ENCODE measurements at regions not wholly inside any gene's neighbourhood (a gene's known extent, or its start where the extent isn't known, plus 50 kb on each side); places are given as distances from the start of the nearest gene placed in this dataset.
"Not testable (repeated sequence)": the region's sequence is repeated elsewhere in the genome, so short reads cannot be mapped to it uniquely, and the experiment has no call there.

GRCh38 chr19:34620134-34620533, 56.8 kb downstream of the SCGB2B2 start:
- DNase-seq = not testable (repeated sequence)

GRCh38 chr19:34618410-34618809, 58.5 kb downstream of the SCGB2B2 start:
- DNase-seq = no peak

GRCh38 chr19:34617996-34618395, 59.0 kb downstream of the SCGB2B2 start:
- not testable (repeated sequence) for DNase-seq

- no peak for DNase-seq
Observed at GRCh38 chr19:34603003-34603402, 74.0 kb downstream of the SCGB2B2 start.

- no peak for DNase-seq
Observed at GRCh38 chr19:34601071-34601470, 75.9 kb downstream of the SCGB2B2 start.

GRCh38 chr19:34600366-34600765, 76.6 kb downstream of the SCGB2B2 start:
- no peak for DNase-seq

DNA sequence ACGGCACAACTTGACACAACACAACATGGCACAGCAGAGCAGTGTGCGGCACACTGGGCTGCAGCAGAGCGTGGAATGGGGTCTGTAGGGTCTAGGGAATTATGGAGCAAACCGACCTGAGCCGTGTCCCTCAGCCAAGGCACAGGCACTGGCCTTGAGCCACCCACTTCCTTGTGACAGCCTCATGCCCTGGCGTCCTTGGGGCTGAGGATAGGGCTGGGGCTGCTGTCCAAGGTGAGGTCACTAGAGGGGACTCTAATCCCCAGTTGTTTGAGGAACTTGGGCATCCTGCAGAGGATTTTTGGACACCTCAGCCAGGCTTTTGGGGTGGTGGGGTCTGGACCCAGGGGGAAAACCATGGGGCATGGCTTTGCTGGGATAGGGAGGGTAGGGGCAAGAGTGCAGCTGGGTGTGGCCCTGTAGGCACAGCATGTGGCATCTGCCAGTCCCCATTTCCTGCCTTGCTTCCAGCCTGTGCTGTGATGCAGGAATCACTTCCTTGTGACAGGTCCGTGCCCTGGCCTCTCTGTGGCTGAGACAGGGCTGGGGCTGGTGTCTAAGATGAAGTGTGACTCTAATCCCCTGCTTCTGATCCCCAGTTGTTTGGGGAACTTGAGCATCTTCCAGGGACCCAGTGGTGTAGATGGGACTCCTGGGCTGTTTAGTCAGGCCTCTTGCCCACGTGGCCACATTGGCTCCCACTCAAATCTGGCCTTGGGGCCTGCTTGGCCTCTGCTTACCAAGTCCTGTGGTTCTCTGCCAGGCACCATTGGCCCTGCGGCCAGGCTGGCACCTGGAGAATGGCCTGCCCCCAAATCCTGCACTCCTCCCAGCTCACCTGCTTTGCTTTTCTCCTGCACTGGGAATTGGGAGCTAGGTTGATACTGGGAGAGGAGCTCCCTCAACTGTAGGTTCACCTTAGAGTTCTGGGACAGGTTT, 78.5 kb downstream of the SCGB2B2 start:
- DNase-seq = no peak

DNA sequence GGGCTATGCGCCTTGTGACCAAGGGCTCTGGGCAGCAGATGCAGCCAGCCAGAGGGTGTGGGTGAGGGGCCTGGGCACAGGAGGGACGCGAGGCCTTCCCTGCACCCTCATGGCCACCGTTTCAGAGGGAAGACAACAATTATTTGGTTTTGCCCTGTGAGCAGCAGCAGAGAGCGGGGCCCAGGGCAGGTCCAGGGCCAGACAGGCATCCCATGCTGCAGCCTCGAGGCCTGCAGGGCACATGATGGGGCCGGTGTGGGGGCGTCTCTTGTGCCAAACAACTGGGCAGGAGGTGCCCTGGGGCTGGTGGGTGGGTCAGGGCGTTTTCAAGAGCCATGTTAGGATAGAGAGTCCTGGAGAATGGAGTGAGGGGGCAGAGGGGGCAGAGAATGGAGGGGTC, 79.4 kb downstream of the SCGB2B2 start:
- DNase-seq = no peak

- no peak for DNase-seq
Observed at GRCh38 chr19:34596989-34597388, 80.0 kb downstream of the SCGB2B2 start.

DNA sequence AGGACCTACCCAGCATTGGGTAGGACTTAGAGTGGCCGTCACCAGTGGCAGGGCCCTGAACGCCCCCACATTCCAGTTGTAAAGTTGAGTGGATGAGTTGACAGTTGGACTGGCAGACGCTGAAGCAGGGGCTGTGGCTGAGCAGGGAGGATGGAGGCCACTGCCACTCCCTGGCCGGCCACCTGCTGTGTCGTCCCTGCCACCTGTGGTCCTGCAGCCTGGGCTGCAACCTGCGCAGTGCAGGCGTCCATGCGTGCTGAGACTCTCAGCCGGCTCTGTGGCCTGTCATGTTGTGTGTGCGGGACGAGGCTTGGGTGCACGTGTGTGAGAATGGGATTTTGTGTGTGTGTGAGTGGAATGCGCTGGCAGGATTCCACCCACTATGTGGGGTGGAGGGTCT, 80.8 kb downstream of the SCGB2B2 start:
- DNase-seq = no peak

- DNase-seq = no peak
Observed at GRCh38 chr19:34595683-34596082, 81.3 kb downstream of the SCGB2B2 start.

- no peak for DNase-seq
Observed at GRCh38 chr19:34590228-34590627, 86.7 kb downstream of the SCGB2B2 start.

- no peak for DNase-seq
Observed at GRCh38 chr19:34589730-34590129, 87.2 kb downstream of the SCGB2B2 start.

- DNase-seq = no peak
Observed at GRCh38 chr19:34588846-34589245, 88.1 kb downstream of the SCGB2B2 start.

DNA sequence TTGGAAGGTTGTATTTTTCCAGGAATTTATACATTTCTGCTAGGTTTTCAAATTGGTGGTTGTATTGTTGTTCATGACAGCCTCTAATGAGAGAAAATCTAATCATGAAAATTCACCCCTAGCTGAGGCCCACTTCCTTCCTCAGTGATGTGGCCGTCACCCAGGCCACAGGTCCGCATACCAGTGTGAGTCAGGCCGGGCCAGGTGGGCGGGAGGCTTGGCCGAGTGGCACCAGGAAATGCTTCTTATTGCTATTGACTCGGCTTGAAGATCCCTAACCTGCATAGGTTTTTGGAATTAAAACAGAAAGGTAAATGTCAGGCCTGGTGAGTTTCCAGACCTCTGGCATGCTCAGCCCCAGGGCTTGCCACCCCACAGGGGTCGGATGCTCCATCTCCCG, 88.7 kb downstream of the SCGB2B2 start:
- no peak for DNase-seq

- no peak for DNase-seq
Observed at GRCh38 chr19:34580408-34580807, 96.6 kb downstream of the SCGB2B2 start.

- DNase-seq = no peak
Observed at GRCh38 chr19:34580055-34580336, 97.0 kb downstream of the SCGB2B2 start.

DNA sequence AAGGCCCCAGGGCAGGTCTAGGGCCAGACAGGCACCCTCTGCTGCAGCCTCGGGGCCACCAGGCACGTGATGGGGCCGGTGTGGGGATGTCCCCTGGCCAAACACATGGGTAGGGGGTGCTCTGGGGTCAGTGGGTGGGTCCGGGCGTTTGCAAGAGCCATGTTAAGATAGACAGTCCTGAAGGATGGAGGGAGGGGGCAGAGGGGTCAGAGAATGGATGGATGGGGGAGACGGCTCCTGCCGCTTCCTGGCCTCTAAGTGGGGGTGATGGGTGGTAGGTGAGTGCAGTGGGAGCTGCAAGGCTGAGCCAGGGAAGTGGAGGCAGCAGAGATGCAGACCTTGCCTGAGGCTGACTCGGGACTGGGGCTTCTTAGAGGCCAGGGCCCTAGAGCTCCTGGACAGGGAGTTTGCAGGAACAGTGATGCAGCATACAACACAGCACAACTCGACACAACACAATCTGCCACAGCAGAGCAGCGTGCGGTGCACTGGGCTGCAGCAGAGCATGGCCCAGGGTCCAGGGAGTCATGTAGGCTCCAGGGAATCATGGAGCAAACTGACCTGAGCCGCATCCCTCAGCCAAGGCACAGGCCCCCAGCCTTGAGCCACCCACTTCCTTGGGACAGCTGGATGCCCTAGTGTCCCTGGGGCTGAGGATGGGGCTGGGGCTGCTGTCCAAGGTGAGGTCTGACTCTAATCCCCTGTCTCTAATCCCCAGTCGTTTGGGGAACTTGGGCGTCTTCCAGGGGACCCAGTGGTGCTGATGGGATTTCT, 97.5 kb downstream of the SCGB2B2 start:
- DNase-seq = no peak

GRCh38 chr19:34578751-34579150, 97.2 kb downstream of the WTIP start:
- no peak for DNase-seq

DNA sequence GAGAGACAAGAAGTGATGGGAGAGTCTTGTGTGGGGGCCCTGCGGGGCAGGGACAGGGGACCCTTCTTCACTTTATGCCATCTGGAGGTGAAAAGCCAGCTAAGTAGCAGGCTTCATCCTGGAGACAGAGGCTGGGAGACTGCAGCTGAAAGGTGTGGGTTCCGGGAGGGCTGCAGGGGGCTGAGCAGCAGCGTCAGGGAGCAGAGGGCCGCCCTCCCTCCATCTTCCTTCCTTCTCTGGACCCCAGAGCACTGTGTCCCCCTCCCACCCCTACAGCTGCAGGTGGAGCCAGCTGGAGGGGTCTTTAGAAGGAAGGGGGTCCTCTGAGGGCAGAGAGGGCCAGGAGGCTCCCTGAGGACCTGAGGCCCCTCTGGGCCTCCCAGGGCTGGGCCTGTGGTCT, 96.6 kb downstream of the WTIP start:
- DNase-seq = no peak

- no peak for DNase-seq
Observed at GRCh38 chr19:34577531-34578101, 96.1 kb downstream of the WTIP start.

GRCh38 chr19:34577056-34577455, 95.5 kb downstream of the WTIP start:
- no peak for DNase-seq

- DNase-seq = no peak
Observed at GRCh38 chr19:34576292-34576691, 94.7 kb downstream of the WTIP start.

DNA sequence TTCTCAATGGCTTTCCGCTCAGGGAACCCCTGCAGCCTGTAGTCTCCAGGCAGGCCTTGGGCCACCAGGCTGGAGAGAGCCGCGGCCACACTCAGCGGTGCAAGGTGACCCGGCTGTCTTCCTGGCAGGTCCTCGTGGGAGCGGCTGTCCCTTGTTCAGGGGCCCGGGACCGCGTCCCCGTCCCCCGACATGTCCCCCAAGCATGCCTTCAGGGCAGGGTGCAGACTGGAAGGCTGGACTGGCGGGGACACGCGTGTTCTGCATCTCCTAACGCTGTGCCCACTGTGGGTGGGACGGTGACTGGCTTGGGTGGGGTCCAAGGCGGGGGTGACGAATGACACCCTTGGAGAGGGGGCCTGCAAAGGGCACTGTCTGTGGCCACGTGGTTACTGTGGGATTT, 93.6 kb downstream of the WTIP start:
- DNase-seq = no peak
